ENCODE measurements at regions not wholly inside any gene's neighbourhood (a gene's known extent, or its start where the extent isn't known, plus 50 kb on each side); places are given as distances from the start of the nearest gene placed in this dataset.

DNA sequence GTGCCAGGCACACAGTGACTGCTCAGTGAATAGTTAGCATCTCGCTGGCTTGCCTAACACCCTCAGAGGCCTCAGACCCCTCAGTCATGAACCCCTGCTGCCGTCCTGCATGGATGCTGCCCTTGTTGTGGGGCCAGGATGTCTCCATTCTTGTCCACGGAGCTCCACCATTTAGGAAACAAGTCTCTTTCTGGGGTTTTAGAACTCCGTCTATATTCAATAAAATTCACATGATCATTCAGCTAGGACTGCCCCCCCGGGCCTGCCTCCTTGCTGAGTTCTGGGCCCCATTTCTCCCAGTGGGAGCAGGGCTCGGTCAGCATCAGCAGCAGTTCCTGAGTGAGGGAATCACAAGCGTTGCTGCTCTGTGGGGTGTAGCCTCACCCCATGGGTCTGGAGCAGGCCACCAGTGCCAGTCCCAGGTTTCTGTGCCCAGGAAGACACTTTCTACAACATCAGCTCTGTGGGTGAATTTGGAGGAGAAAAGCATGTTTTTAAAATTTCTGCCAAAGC lies 134.1 kb downstream of the RHOU start:
- Histone ChIP-seq H3K27ac (ENCODE audit: low read length) (no peak overlapping the region), H2AFZ (ENCODE audit: low read depth, low read length) (no peak overlapping the region), H3K27me3 (ENCODE audit: low read depth, low read length) (peaks cover 39% of the 10 kb centered on the region), H3K4me2 (ENCODE audit: low read length) (no peak overlapping the region), H3K4me3 (ENCODE audit: low read length) (no peak overlapping the region), H3K4me1 (ENCODE audit: low read length) (peaks cover 11% of the 10 kb centered on the region), H3K36me3 (replicated peaks; ENCODE audit: low read depth, low read length) (no peaks in the 10 kb centered on the region), H3K79me2 (ENCODE audit: low read length) (no peaks in the 10 kb centered on the region), H3K9me3 (ENCODE audit: insufficient read depth, low read length) (no peaks in the 10 kb centered on the region), H4K20me1 (ENCODE audit: insufficient read depth, low read length) (no peaks in the 10 kb centered on the region), H3K9ac (ENCODE audit: low read length) (no peak overlapping the region)
- TF ChIP-seq, protein P1, sequence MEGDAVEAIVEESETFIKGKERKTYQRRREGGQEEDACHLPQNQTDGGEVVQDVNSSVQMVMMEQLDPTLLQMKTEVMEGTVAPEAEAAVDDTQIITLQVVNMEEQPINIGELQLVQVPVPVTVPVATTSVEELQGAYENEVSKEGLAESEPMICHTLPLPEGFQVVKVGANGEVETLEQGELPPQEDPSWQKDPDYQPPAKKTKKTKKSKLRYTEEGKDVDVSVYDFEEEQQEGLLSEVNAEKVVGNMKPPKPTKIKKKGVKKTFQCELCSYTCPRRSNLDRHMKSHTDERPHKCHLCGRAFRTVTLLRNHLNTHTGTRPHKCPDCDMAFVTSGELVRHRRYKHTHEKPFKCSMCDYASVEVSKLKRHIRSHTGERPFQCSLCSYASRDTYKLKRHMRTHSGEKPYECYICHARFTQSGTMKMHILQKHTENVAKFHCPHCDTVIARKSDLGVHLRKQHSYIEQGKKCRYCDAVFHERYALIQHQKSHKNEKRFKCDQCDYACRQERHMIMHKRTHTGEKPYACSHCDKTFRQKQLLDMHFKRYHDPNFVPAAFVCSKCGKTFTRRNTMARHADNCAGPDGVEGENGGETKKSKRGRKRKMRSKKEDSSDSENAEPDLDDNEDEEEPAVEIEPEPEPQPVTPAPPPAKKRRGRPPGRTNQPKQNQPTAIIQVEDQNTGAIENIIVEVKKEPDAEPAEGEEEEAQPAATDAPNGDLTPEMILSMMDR (IDR thresholded peaks at IDR 0.05; ENCODE audit: low read depth, low read length) = no peak
- no peak for TF ChIP-seq EZH2phosphoT487 (IDR thresholded peaks at IDR 0.05; ENCODE audit: low read depth)

GRCh38 chr1:228870041-228870713 lies 134.9 kb downstream of the RHOU start:
- no peak for TF ChIP-seq EZH2phosphoT487 (IDR thresholded peaks at IDR 0.05; ENCODE audit: low read depth)
- TF ChIP-seq, protein P1 (IDR thresholded peaks at IDR 0.05; ENCODE audit: low read depth, low read length) = no peak

DNA sequence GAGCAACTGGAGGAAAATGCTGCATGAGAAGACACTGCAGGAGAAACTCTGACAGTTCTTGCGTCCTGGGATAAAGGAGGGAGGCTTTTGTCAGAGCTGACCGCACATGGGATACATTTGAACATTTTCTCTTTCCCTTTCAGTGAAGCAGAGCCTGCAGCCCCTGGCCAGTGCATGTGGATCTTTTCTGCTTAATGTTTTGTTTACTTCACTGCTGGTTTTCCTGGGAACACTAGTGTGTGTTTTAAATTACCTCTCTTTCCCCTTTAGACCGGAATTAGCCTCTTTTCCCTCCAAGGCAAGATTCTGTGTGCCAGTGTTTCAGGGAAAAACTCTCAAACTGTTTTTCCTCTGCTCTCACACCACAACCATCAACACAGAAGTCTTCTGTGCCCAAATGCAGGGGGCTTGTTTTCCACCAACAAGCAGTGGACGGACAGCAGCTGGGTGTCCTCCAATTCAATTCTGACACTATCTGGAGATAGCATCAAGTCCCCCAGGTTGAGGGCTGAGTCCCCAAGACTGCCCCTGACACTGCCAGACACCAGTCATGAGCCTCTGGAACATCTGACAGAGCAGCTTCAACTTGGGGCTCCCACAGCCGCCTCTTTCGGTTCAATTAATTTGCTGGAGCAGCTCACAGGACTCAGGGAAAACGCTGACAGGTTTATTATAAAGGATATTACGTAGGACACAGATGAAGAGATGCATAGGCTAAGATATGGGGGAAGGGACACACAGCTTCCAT lies 136.2 kb downstream of the RHOU start:
- Histone ChIP-seq H3K36me3 (replicated peaks; ENCODE audit: low read depth, low read length) (no peaks in the 10 kb centered on the region), H3K9ac (ENCODE audit: low read length) (no peak overlapping the region), H4K20me1 (ENCODE audit: insufficient read depth, low read length) (no peaks in the 10 kb centered on the region), H3K9me3 (ENCODE audit: insufficient read depth, low read length) (no peaks in the 10 kb centered on the region), H3K4me2 (ENCODE audit: low read length) (no peak overlapping the region), H3K79me2 (ENCODE audit: low read length) (no peaks in the 10 kb centered on the region), H2AFZ (ENCODE audit: low read depth, low read length) (no peak overlapping the region), H3K4me3 (ENCODE audit: low read length) (no peak overlapping the region), H3K27me3 (ENCODE audit: low read depth, low read length) (peaks cover 42% of the 10 kb centered on the region), H3K4me1 (ENCODE audit: low read length) (peaks cover 7% of the 10 kb centered on the region), H3K27ac (ENCODE audit: low read length) (no peak overlapping the region)
- TF ChIP-seq, protein P1 (IDR thresholded peaks at IDR 0.05; ENCODE audit: low read depth, low read length) = no peak
- TF ChIP-seq EZH2phosphoT487 (IDR thresholded peaks at IDR 0.05; ENCODE audit: low read depth) = no peak

More at GRCh38 chr1:228870041-228870713, 134.9 kb downstream of the RHOU start:
- Histone ChIP-seq H3K9me3 (ENCODE audit: insufficient read depth, low read length) (no peaks in the 10 kb centered on the region), H3K27ac (ENCODE audit: low read length) (no peak overlapping the region), H3K9ac (ENCODE audit: low read length) (no peak overlapping the region), H2AFZ (ENCODE audit: low read depth, low read length) (no peak overlapping the region), H3K27me3 (ENCODE audit: low read depth, low read length) (peaks cover 42% of the 10 kb centered on the region), H3K4me3 (ENCODE audit: low read length) (no peak overlapping the region), H3K36me3 (replicated peaks; ENCODE audit: low read depth, low read length) (no peaks in the 10 kb centered on the region), H3K4me1 (ENCODE audit: low read length) (peaks cover 7% of the 10 kb centered on the region), H3K79me2 (ENCODE audit: low read length) (no peaks in the 10 kb centered on the region), H3K4me2 (ENCODE audit: low read length) (no peak overlapping the region), H4K20me1 (ENCODE audit: insufficient read depth, low read length) (no peaks in the 10 kb centered on the region)

- Histone ChIP-seq H3K79me2 (ENCODE audit: low read length) (no peaks in the 10 kb centered on the region), H3K27me3 (ENCODE audit: low read depth, low read length) (peaks cover 42% of the 10 kb centered on the region), H3K9me3 (ENCODE audit: insufficient read depth, low read length) (no peaks in the 10 kb centered on the region), H4K20me1 (ENCODE audit: insufficient read depth, low read length) (no peaks in the 10 kb centered on the region), H3K9ac (ENCODE audit: low read length) (no peak overlapping the region), H3K36me3 (replicated peaks; ENCODE audit: low read depth, low read length) (no peaks in the 10 kb centered on the region), H3K27ac (ENCODE audit: low read length) (no peak overlapping the region), H3K4me2 (ENCODE audit: low read length) (no peak overlapping the region), H3K4me1 (ENCODE audit: low read length) (peaks cover 7% of the 10 kb centered on the region), H3K4me3 (ENCODE audit: low read length) (no peak overlapping the region), H2AFZ (ENCODE audit: low read depth, low read length) (no peak overlapping the region)
- TF ChIP-seq EZH2phosphoT487 (IDR thresholded peaks at IDR 0.05; ENCODE audit: low read depth) = no peak
- TF ChIP-seq, protein P1 (IDR thresholded peaks at IDR 0.05; ENCODE audit: low read depth, low read length) = no peak
Measured at GRCh38 chr1:228872080-228872479, 136.8 kb downstream of the RHOU start.

Measured in OCI-LY3 (cell line).